AML-193 (cell line): ENCODE measurements at regions not wholly inside any gene's neighbourhood (a gene's known extent, or its start where the extent isn't known, plus 50 kb on each side); places are given as distances from the start of the nearest gene placed in this dataset.
A peak's percentile ranks its signal among the peaks of the same experiment; 100 is the strongest.

Experiments
- DNase-seq, 2 experiments: peaks; one replicate each; lab custom pipeline; 2025; lab: John Stamatoyannopoulos, UW

GRCh38 chr2:78592491-78592890, 433.0 kb upstream of the REG3G start:
- no peak for DNase-seq

GRCh38 chr2:78601113-78601512, 424.4 kb upstream of the REG3G start:
- no peak for DNase-seq

- no peak for DNase-seq
Observed at GRCh38 chr2:78602862-78603261, 422.6 kb upstream of the REG3G start.

GRCh38 chr2:78606895-78607294, 418.6 kb upstream of the REG3G start:
- DNase-seq = no peak

- DNase-seq = no peak
Observed at GRCh38 chr2:78614726-78615125, 410.8 kb upstream of the REG3G start.

- no peak for DNase-seq
Observed at GRCh38 chr2:78615956-78616355, 409.5 kb upstream of the REG3G start.

GRCh38 chr2:78634425-78634824, 391.1 kb upstream of the REG3G start:
- no peak for DNase-seq

GRCh38 chr2:78644854-78645253, 380.6 kb upstream of the REG3G start:
- DNase-seq = no peak

GRCh38 chr2:78646533-78647364, 378.8 kb upstream of the REG3G start:
- DNase-seq = no peak

- no peak for DNase-seq
Observed at GRCh38 chr2:78648558-78648957, 376.9 kb upstream of the REG3G start.

GRCh38 chr2:78654941-78655340, 370.6 kb upstream of the REG3G start:
- DNase-seq = no peak

GRCh38 chr2:78676921-78677696, 348.4 kb upstream of the REG3G start:
- peak; percentile 75 to 82 for DNase-seq

GRCh38 chr2:78677774-78678173, 347.7 kb upstream of the REG3G start:
- DNase-seq = no peak

- DNase-seq = no peak
Observed at GRCh38 chr2:78681386-78681785, 344.1 kb upstream of the REG3G start.

- no peak for DNase-seq
Observed at GRCh38 chr2:78682781-78683180, 342.7 kb upstream of the REG3G start.

- no peak for DNase-seq
Observed at GRCh38 chr2:78686625-78687153, 338.8 kb upstream of the REG3G start.

- DNase-seq = no peak
Observed at GRCh38 chr2:78699696-78700095, 325.8 kb upstream of the REG3G start.

- DNase-seq = no peak
Observed at GRCh38 chr2:78701546-78701945, 324.0 kb upstream of the REG3G start.

- no peak for DNase-seq
Observed at GRCh38 chr2:78707776-78708386, 317.6 kb upstream of the REG3G start.

- no peak for DNase-seq
Observed at GRCh38 chr2:78710632-78711375, 314.7 kb upstream of the REG3G start.

- no peak for DNase-seq
Observed at GRCh38 chr2:78715293-78715692, 310.2 kb upstream of the REG3G start.

- no peak for DNase-seq
Observed at GRCh38 chr2:78718024-78718423, 307.5 kb upstream of the REG3G start.
